ENCODE measurements at regions not wholly inside any gene's neighbourhood (a gene's known extent, or its start where the extent isn't known, plus 50 kb on each side); places are given as distances from the start of the nearest gene placed in this dataset.

- DNase-seq, result no peak
- ChIA-PET CTCF (no interaction called here), POLR2A (no interaction called here)
- H3K27me3 Mint-ChIP-seq, result no peaks in the 10 kb centered on the region
- intact Hi-C loops (cut with micrococcal nuclease), result no loop called here
- no peaks in the 10 kb centered on the region for H3K36me3 Mint-ChIP-seq (ENCODE audit: low read depth)
- no peak overlapping the region for H3K27ac Mint-ChIP-seq
- H3K4me3 Mint-ChIP-seq, result no peak overlapping the region
- no peak for ATAC-seq (ENCODE audit: low read depth)
- TF ChIP-seq, protein P1, sequence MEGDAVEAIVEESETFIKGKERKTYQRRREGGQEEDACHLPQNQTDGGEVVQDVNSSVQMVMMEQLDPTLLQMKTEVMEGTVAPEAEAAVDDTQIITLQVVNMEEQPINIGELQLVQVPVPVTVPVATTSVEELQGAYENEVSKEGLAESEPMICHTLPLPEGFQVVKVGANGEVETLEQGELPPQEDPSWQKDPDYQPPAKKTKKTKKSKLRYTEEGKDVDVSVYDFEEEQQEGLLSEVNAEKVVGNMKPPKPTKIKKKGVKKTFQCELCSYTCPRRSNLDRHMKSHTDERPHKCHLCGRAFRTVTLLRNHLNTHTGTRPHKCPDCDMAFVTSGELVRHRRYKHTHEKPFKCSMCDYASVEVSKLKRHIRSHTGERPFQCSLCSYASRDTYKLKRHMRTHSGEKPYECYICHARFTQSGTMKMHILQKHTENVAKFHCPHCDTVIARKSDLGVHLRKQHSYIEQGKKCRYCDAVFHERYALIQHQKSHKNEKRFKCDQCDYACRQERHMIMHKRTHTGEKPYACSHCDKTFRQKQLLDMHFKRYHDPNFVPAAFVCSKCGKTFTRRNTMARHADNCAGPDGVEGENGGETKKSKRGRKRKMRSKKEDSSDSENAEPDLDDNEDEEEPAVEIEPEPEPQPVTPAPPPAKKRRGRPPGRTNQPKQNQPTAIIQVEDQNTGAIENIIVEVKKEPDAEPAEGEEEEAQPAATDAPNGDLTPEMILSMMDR (IDR thresholded peaks at IDR 0.05), result no peak
- H3K4me1 Mint-ChIP-seq, result no peaks in the 10 kb centered on the region
- no peaks in the 10 kb centered on the region for H3K9me3 Mint-ChIP-seq
Measured at GRCh38 chr13:99752373-99752772, 219.2 kb downstream of the ZIC5 start.

DNA sequence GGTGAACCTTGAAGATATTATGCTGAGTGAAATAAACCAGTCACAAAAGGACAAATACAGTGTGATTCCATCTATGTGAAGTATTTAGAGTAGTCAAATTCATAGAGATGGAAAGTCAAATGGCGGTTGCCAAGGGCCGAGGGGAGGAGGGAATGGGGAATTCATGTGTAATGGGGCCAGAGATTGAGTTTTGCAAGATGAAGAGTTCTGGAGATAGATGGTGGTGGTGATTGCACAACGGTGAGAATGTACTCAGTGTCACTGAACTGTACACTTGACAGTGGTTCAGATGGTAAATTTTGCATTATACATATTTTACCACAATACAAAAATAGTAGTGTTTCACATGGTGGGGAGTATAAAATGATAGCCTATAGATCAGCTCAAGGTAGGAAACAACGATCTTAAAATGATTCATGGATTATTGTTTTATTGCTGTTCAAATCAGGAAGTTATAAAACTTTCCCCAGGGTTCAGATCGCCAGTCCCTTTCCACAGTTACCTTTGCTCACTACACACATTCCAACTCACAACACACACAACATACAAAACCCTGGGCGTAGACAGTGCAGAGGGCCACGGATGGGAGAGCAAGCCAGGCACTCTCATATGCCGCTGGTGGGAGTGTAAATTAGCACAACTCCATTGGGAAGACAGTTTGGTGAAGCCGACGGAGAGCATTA is 219.9 kb downstream of the ZIC5 start:
- Mint-ChIP-seq H3K27ac (no peak overlapping the region), H3K36me3 (ENCODE audit: low read depth) (no peaks in the 10 kb centered on the region), H3K4me3 (no peak overlapping the region), H3K9me3 (no peaks in the 10 kb centered on the region), H3K4me1 (no peaks in the 10 kb centered on the region), H3K27me3 (no peaks in the 10 kb centered on the region)
- DNase-seq (no peak), ATAC-seq (ENCODE audit: low read depth) (no peak)
- ChIA-PET CTCF (no interaction called here), POLR2A (no interaction called here)
- intact Hi-C loops (cut with micrococcal nuclease), result no loop called here
- TF ChIP-seq, protein P1 (IDR thresholded peaks at IDR 0.05), result no peak

- no peak overlapping the region for H3K4me3 Mint-ChIP-seq
- intact Hi-C loops (cut with micrococcal nuclease), result no loop called here
- H3K4me1 Mint-ChIP-seq, result no peaks in the 10 kb centered on the region
- DNase-seq (no peak), ATAC-seq (ENCODE audit: low read depth) (no peak)
- no peak overlapping the region for H3K27ac Mint-ChIP-seq
- H3K9me3 Mint-ChIP-seq, result no peaks in the 10 kb centered on the region
- no peaks in the 10 kb centered on the region for H3K27me3 Mint-ChIP-seq
- TF ChIP-seq, protein P1 (IDR thresholded peaks at IDR 0.05), result no peak
- ChIA-PET CTCF (no interaction called here), POLR2A (interaction anchor here (0.7 kb wide), 1 partner anchor 626 kb away, joined by 3 read pairs; no protein-coding TSS in a partner anchor)
- no peaks in the 10 kb centered on the region for H3K36me3 Mint-ChIP-seq (ENCODE audit: low read depth)
Measured at GRCh38 chr13:99750951-99751350, 220.6 kb downstream of the ZIC5 start.

DNA sequence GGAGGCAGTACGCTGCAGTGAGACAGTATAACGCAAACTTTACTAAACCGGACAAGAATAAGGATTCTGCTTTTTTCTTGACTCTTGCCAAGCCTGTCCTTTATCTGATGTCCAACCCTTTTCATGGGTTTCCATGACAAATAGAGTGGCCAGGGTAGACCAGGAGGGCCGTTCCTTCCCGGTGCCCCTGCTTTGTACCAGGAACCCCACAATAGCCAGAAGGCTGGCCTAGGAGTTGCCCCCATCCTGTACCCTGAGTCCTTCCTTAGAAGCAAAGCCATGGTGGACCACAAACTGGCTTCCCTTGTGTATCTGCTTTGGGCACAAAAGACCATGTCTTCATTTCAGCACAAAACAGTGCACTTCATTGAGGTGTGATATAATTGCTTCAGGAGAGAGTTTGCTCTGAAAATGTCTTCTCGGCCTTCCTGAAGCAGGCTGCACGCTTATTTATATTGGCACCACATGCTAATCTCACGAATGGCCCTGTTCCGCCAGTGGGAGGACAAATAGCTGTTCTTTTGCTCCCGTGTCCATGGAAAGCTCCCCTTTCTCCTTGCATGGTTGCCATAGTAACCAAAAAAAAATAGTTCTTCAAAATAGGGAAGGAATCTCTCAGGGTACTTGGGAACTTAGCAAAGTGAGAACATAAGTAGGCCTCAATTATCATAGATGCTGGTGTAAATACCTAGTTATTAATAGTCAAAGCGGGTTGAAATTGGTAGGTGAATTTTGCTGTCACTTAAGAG is 222.1 kb downstream of the ZIC5 start:
- Mint-ChIP-seq H3K27ac (no peak overlapping the region), H3K4me3 (no peak overlapping the region)
- CTCF ChIA-PET, result no interaction called here

GRCh38 chr13:99747403-99747710 is 224.2 kb downstream of the ZIC5 start:
- H3K4me3 Mint-ChIP-seq, result no peak overlapping the region
- H3K36me3 Mint-ChIP-seq (ENCODE audit: low read depth), result no peaks in the 10 kb centered on the region
- ChIA-PET POLR2A (no interaction called here), CTCF (no interaction called here)
- no peaks in the 10 kb centered on the region for H3K9me3 Mint-ChIP-seq
- no peak overlapping the region for H3K27ac Mint-ChIP-seq
- H3K27me3 Mint-ChIP-seq, result no peaks in the 10 kb centered on the region
- intact Hi-C loops (cut with micrococcal nuclease), result no loop called here
- TF ChIP-seq, protein P1 (IDR thresholded peaks at IDR 0.05), result no peak
- DNase-seq, result no peak
- ATAC-seq (ENCODE audit: low read depth), result no peak
- H3K4me1 Mint-ChIP-seq, result no peaks in the 10 kb centered on the region

More for the DNA sequence above, 222.1 kb downstream of the ZIC5 start:
- intact Hi-C loops (cut with micrococcal nuclease), result no loop called here
- no peaks in the 10 kb centered on the region for H3K36me3 Mint-ChIP-seq (ENCODE audit: low read depth)
- DNase-seq (no peak), ATAC-seq (ENCODE audit: low read depth) (no peak)
- POLR2A ChIA-PET, result no interaction called here
- TF ChIP-seq, protein P1 (IDR thresholded peaks at IDR 0.05), result no peak
- no peaks in the 10 kb centered on the region for H3K9me3 Mint-ChIP-seq
- H3K4me1 Mint-ChIP-seq, result no peaks in the 10 kb centered on the region
- H3K27me3 Mint-ChIP-seq, result no peaks in the 10 kb centered on the region
